ENCODE measurements at regions not wholly inside any gene's neighbourhood (a gene's known extent, or its start where the extent isn't known, plus 50 kb on each side); places are given as distances from the start of the nearest gene placed in this dataset.

- DNase-seq: no peak
- Mint-ChIP-seq H3K27ac (no peak overlapping the region), H3K4me1 (peaks cover 0 to 4% of the 10 kb centered on the region in 2 donors), H3K9me3 (peaks cover 0 to 10% (median 2%) of the 10 kb centered on the region in 6 donors), H3K27me3 (ENCODE audit: low read depth in 3 of 3) (peaks cover 0 to 5% (median 2%) of the 10 kb centered on the region in 3 donors), H3K4me3 (no peak overlapping the region), H3K36me3 (no peaks in the 10 kb centered on the region)
These were observed 645.8 kb upstream of the ARID1B start for GRCh38 chr6:156131221-156131903.

GRCh38 chr6:156126535-156126934 is 650.6 kb upstream of the ARID1B start:
- H3K27ac Mint-ChIP-seq: no peak overlapping the region
- peaks cover 0 to 5% (median 0%) of the 10 kb centered on the region in 3 donors for H3K27me3 Mint-ChIP-seq (ENCODE audit: low read depth in 3 of 3)
- H3K9me3 Mint-ChIP-seq: peaks cover 0 to 2% (median 0%) of the 10 kb centered on the region in 6 donors
- no peak overlapping the region for H3K4me3 Mint-ChIP-seq
- H3K4me1 Mint-ChIP-seq: peaks cover 0 to 4% of the 10 kb centered on the region in 2 donors
- DNase-seq: no peak
- H3K36me3 Mint-ChIP-seq: no peaks in the 10 kb centered on the region

- Mint-ChIP-seq H3K36me3 (no peaks in the 10 kb centered on the region), H3K27ac (no peak overlapping the region), H3K4me3 (no peak overlapping the region)
These were observed 651.3 kb upstream of the ARID1B start for GRCh38 chr6:156125844-156126243.

GRCh38 chr6:156123731-156124130 is 653.4 kb upstream of the ARID1B start:
- H3K36me3 Mint-ChIP-seq: no peaks in the 10 kb centered on the region
- no peak overlapping the region for H3K27ac Mint-ChIP-seq
- no peak overlapping the region for H3K4me3 Mint-ChIP-seq
- peaks cover 0 to 5% (median 0%) of the 10 kb centered on the region in 6 donors for H3K9me3 Mint-ChIP-seq
- peaks cover 0 to 5% (median 0%) of the 10 kb centered on the region in 3 donors for H3K27me3 Mint-ChIP-seq (ENCODE audit: low read depth in 3 of 3)
- H3K4me1 Mint-ChIP-seq: no peaks in the 10 kb centered on the region
- no peak for DNase-seq

More at GRCh38 chr6:156125844-156126243, 651.3 kb upstream of the ARID1B start:
- Mint-ChIP-seq H3K9me3 (peaks cover 0 to 4% (median 0%) of the 10 kb centered on the region in 6 donors), H3K27me3 (ENCODE audit: low read depth in 3 of 3) (peaks cover 0 to 5% (median 0%) of the 10 kb centered on the region in 3 donors), H3K4me1 (no peaks in the 10 kb centered on the region)
- DNase-seq: no peak

GRCh38 chr6:156121973-156122372 is 655.2 kb upstream of the ARID1B start:
- Mint-ChIP-seq H3K36me3 (no peaks in the 10 kb centered on the region), H3K4me3 (no peak overlapping the region), H3K27ac (no peak overlapping the region), H3K9me3 (peaks cover 0 to 5% (median 0%) of the 10 kb centered on the region in 6 donors), H3K4me1 (no peaks in the 10 kb centered on the region), H3K27me3 (ENCODE audit: low read depth in 3 of 3) (no peaks in the 10 kb centered on the region)
- no peak for DNase-seq

GRCh38 chr6:156114541-156114940 is 658.9 kb upstream of the NOX3 start:
- no peaks in the 10 kb centered on the region for H3K36me3 Mint-ChIP-seq
- peaks cover 0 to 2% (median 0%) of the 10 kb centered on the region in 6 donors for H3K9me3 Mint-ChIP-seq
- no peaks in the 10 kb centered on the region for H3K27me3 Mint-ChIP-seq (ENCODE audit: low read depth in 3 of 3)
- no peak overlapping the region for H3K4me3 Mint-ChIP-seq
- no peaks in the 10 kb centered on the region for H3K4me1 Mint-ChIP-seq
- H3K27ac Mint-ChIP-seq: no peak overlapping the region
- DNase-seq: no peak

GRCh38 chr6:156113631-156114030 is 658.0 kb upstream of the NOX3 start:
- no peak for DNase-seq
- Mint-ChIP-seq H3K4me3 (no peak overlapping the region), H3K27me3 (ENCODE audit: low read depth in 3 of 3) (peaks cover 0 to 1% (median 0%) of the 10 kb centered on the region in 3 donors), H3K4me1 (no peaks in the 10 kb centered on the region), H3K9me3 (peaks cover 0 to 2% (median 0%) of the 10 kb centered on the region in 6 donors), H3K36me3 (no peaks in the 10 kb centered on the region), H3K27ac (no peak overlapping the region)

- Mint-ChIP-seq H3K27ac (no peak overlapping the region), H3K4me1 (no peaks in the 10 kb centered on the region), H3K27me3 (ENCODE audit: low read depth in 3 of 3) (peaks cover 0 to 3% (median 1%) of the 10 kb centered on the region in 3 donors), H3K9me3 (peaks cover 0 to 2% (median 0%) of the 10 kb centered on the region in 6 donors), H3K4me3 (no peak overlapping the region), H3K36me3 (no peaks in the 10 kb centered on the region)
- DNase-seq: no peak
These were observed 656.3 kb upstream of the NOX3 start for GRCh38 chr6:156111913-156112312.

GRCh38 chr6:156110249-156110648 is 654.6 kb upstream of the NOX3 start:
- DNase-seq: no peak
- no peaks in the 10 kb centered on the region for H3K4me1 Mint-ChIP-seq
- H3K27ac Mint-ChIP-seq: no peak overlapping the region
- H3K4me3 Mint-ChIP-seq: no peak overlapping the region
- no peaks in the 10 kb centered on the region for H3K36me3 Mint-ChIP-seq
- H3K9me3 Mint-ChIP-seq: peaks cover 0 to 2% (median 0%) of the 10 kb centered on the region in 6 donors
- peaks cover 0 to 3% (median 1%) of the 10 kb centered on the region in 3 donors for H3K27me3 Mint-ChIP-seq (ENCODE audit: low read depth in 3 of 3)

- no peaks in the 10 kb centered on the region for H3K36me3 Mint-ChIP-seq
- peaks cover 0 to 2% (median 0%) of the 10 kb centered on the region in 6 donors for H3K9me3 Mint-ChIP-seq
- DNase-seq: no peak
- H3K4me3 Mint-ChIP-seq: no peak overlapping the region
- H3K27me3 Mint-ChIP-seq (ENCODE audit: low read depth in 3 of 3): peaks cover 0 to 3% (median 1%) of the 10 kb centered on the region in 3 donors
- no peaks in the 10 kb centered on the region for H3K4me1 Mint-ChIP-seq
- no peak overlapping the region for H3K27ac Mint-ChIP-seq
These were observed 654.1 kb upstream of the NOX3 start for GRCh38 chr6:156109713-156110112.

GRCh38 chr6:156107624-156108101 is 652.0 kb upstream of the NOX3 start:
- Mint-ChIP-seq H3K27ac (no peak overlapping the region), H3K4me3 (no peak overlapping the region), H3K27me3 (ENCODE audit: low read depth in 3 of 3) (peaks cover 0 to 3% (median 1%) of the 10 kb centered on the region in 3 donors), H3K4me1 (no peaks in the 10 kb centered on the region), H3K36me3 (no peaks in the 10 kb centered on the region), H3K9me3 (peaks cover 0 to 2% (median 0%) of the 10 kb centered on the region in 6 donors)
- no peak for DNase-seq

GRCh38 chr6:156102129-156102528 is 646.5 kb upstream of the NOX3 start:
- no peaks in the 10 kb centered on the region for H3K4me1 Mint-ChIP-seq
- peaks cover 0 to 3% (median 0%) of the 10 kb centered on the region in 3 donors for H3K27me3 Mint-ChIP-seq (ENCODE audit: low read depth in 3 of 3)
- H3K36me3 Mint-ChIP-seq: no peaks in the 10 kb centered on the region
- DNase-seq: no peak
- H3K9me3 Mint-ChIP-seq: peaks cover 0 to 3% (median 0%) of the 10 kb centered on the region in 6 donors
- H3K4me3 Mint-ChIP-seq: no peak overlapping the region
- H3K27ac Mint-ChIP-seq: no peak overlapping the region

- peaks cover 0 to 3% (median 2%) of the 10 kb centered on the region in 3 donors for H3K27me3 Mint-ChIP-seq (ENCODE audit: low read depth in 3 of 3)
These were observed 643.2 kb upstream of the NOX3 start for GRCh38 chr6:156098839-156099238.

GRCh38 chr6:156087487-156087886 is 631.8 kb upstream of the NOX3 start:
- Mint-ChIP-seq H3K4me1 (no peaks in the 10 kb centered on the region), H3K9me3 (peaks cover 14 to 35% (median 16%) of the 10 kb centered on the region in 6 donors), H3K4me3 (no peak overlapping the region), H3K27me3 (ENCODE audit: low read depth in 3 of 3) (peaks cover 2 to 6% (median 3%) of the 10 kb centered on the region in 3 donors), H3K36me3 (no peaks in the 10 kb centered on the region), H3K27ac (peak overlapping the region in 1 of 6 donors; percentile 0)
- DNase-seq: no peak

More at GRCh38 chr6:156098839-156099238, 643.2 kb upstream of the NOX3 start:
- no peaks in the 10 kb centered on the region for H3K36me3 Mint-ChIP-seq
- peaks cover 0 to 3% (median 0%) of the 10 kb centered on the region in 6 donors for H3K9me3 Mint-ChIP-seq
- H3K27ac Mint-ChIP-seq: no peak overlapping the region
- no peak for DNase-seq
- no peak overlapping the region for H3K4me3 Mint-ChIP-seq
- H3K4me1 Mint-ChIP-seq: no peaks in the 10 kb centered on the region
